Stimulated activated CD4-positive, alpha-beta T cell treated with anti-CD3 and anti-CD28 coated beads, Interleukin-2, amount 100 ng/mL, for 48 hours (primary cell): ENCODE measurements at regions not wholly inside any gene's neighbourhood (a gene's known extent, or its start where the extent isn't known, plus 50 kb on each side); places are given as distances from the start of the nearest gene placed in this dataset.

Source experiments
- DNase-seq, 2 donors: peaks; one replicate each; pipeline ENCODE4 v3.0.0-alpha.2; 2020

- no peak for DNase-seq
These were observed 209.7 kb downstream of the SKIDA1 start for GRCh38 chr10:21315645-21316220.

- no peak for DNase-seq
These were observed 210.4 kb downstream of the SKIDA1 start for GRCh38 chr10:21314906-21315644.

- DNase-seq = no peak
These were observed 211.3 kb downstream of the SKIDA1 start for GRCh38 chr10:21314111-21314626.

GRCh38 chr10:21313691-21314090 lies 211.8 kb downstream of the SKIDA1 start:
- DNase-seq = no peak

- no peak for DNase-seq
These were observed 214.1 kb downstream of the SKIDA1 start for GRCh38 chr10:21311426-21311825.

GRCh38 chr10:21309427-21309826 lies 216.1 kb downstream of the SKIDA1 start:
- DNase-seq = no peak

GRCh38 chr10:21308946-21309345 lies 216.5 kb downstream of the SKIDA1 start:
- no peak for DNase-seq

- DNase-seq = no peak
These were observed 217.5 kb downstream of the SKIDA1 start for GRCh38 chr10:21308018-21308417.

- no peak for DNase-seq
These were observed 220.9 kb downstream of the SKIDA1 start for GRCh38 chr10:21304608-21305007.

GRCh38 chr10:21304198-21304597 lies 221.3 kb downstream of the SKIDA1 start:
- DNase-seq = no peak

- DNase-seq = no peak
These were observed 224.9 kb downstream of the SKIDA1 start for GRCh38 chr10:21300551-21300950.

- DNase-seq = no peak
These were observed 226.2 kb downstream of the SKIDA1 start for GRCh38 chr10:21299330-21299729.

- no peak for DNase-seq
These were observed 226.8 kb downstream of the SKIDA1 start for GRCh38 chr10:21298701-21299100.

GRCh38 chr10:21297603-21298383 lies 227.7 kb downstream of the SKIDA1 start:
- DNase-seq = no peak

GRCh38 chr10:21296575-21297355 lies 228.7 kb downstream of the SKIDA1 start:
- DNase-seq = no peak

GRCh38 chr10:21293518-21294356 lies 231.7 kb downstream of the SKIDA1 start:
- no peak for DNase-seq

- no peak for DNase-seq
These were observed 232.5 kb downstream of the SKIDA1 start for GRCh38 chr10:21292763-21293517.

GRCh38 chr10:21290499-21291160 lies 234.9 kb downstream of the SKIDA1 start:
- DNase-seq = no peak

GRCh38 chr10:21289961-21290360 lies 235.5 kb downstream of the SKIDA1 start:
- DNase-seq = no peak

GRCh38 chr10:21289271-21289670 lies 236.2 kb downstream of the SKIDA1 start:
- no peak for DNase-seq
